Fibroblast of skin of left biceps (primary cell): ENCODE measurements at regions not wholly inside any gene's neighbourhood (a gene's known extent, or its start where the extent isn't known, plus 50 kb on each side); places are given as distances from the start of the nearest gene placed in this dataset.

Experiments
- DNase-seq, 2 experiments: peaks; one replicate each; pipeline ENCODE4 v3.0.0-alpha.2; 2013; ENCODE audit warnings: low read depth in 2 of 2

- peak in 1 of 2 experiments; percentile 33 for DNase-seq
Observed at GRCh38 chr6:4355241-4355640, 219.9 kb upstream of the ECI2 start.

GRCh38 chr6:4354181-4354580, 218.8 kb upstream of the ECI2 start:
- DNase-seq, result no peak

GRCh38 chr6:4352731-4353130, 217.4 kb upstream of the ECI2 start:
- DNase-seq, result no peak

GRCh38 chr6:4352322-4352669, 216.9 kb upstream of the ECI2 start:
- DNase-seq, result no peak

- peak; percentile 84 to 85 for DNase-seq
Observed at GRCh38 chr6:4351520-4352321, 216.3 kb upstream of the ECI2 start.

GRCh38 chr6:4350567-4351519, 215.5 kb upstream of the ECI2 start:
- DNase-seq, result no peak

GRCh38 chr6:4349931-4350330, 214.6 kb upstream of the ECI2 start:
- no peak for DNase-seq

GRCh38 chr6:4349323-4349722, 213.9 kb upstream of the ECI2 start:
- DNase-seq, result no peak

GRCh38 chr6:4348462-4349112, 213.2 kb upstream of the ECI2 start:
- DNase-seq, result no peak

- DNase-seq, result no peak
Observed at GRCh38 chr6:4347877-4348276, 212.5 kb upstream of the ECI2 start.

- no peak for DNase-seq
Observed at GRCh38 chr6:4346659-4347333, 211.4 kb upstream of the ECI2 start.

- DNase-seq, result no peak
Observed at GRCh38 chr6:4345543-4345942, 210.2 kb upstream of the ECI2 start.

GRCh38 chr6:4344317-4344899, 209.0 kb upstream of the ECI2 start:
- DNase-seq, result no peak

GRCh38 chr6:4342407-4343137, 207.2 kb upstream of the ECI2 start:
- DNase-seq, result no peak

- DNase-seq, result no peak
Observed at GRCh38 chr6:4341078-4341797, 205.9 kb upstream of the ECI2 start.

- DNase-seq, result no peak
Observed at GRCh38 chr6:4340544-4340943, 205.2 kb upstream of the ECI2 start.

- no peak for DNase-seq
Observed at GRCh38 chr6:4338884-4339283, 203.5 kb upstream of the ECI2 start.

GRCh38 chr6:4336778-4337442, 201.5 kb upstream of the ECI2 start:
- DNase-seq, result no peak

GRCh38 chr6:4336084-4336483, 200.7 kb upstream of the ECI2 start:
- no peak for DNase-seq
